SU-DHL-6 (cell line): ENCODE measurements at regions not wholly inside any gene's neighbourhood (a gene's known extent, or its start where the extent isn't known, plus 50 kb on each side); places are given as distances from the start of the nearest gene placed in this dataset.

Experiments
- CTCF ChIP-seq: fragments of 200-600 bp; sonication (generic); IDR thresholded peaks from one replicate; pipeline ENCODE4 v1.5.1; 2017; ENCODE audit warnings: antibody characterized with exemption, mild to moderate bottlenecking, low read length, moderate library complexity; ENCODE audit not compliant: insufficient read depth, poor library complexity, severe bottlenecking
- EZH2phosphoT487 ChIP-seq: fragments of 200-600 bp; sonication (generic), shearing (Covaris generic); conservative IDR thresholded peaks from 2 replicates; pipeline ENCODE4 v1.6.1; 2018; ENCODE audit warnings: mild to moderate bottlenecking, antibody characterized with exemption, low read length, moderate library complexity, mixed read lengths

- no peak for TF ChIP-seq CTCF
- no peak for TF ChIP-seq EZH2phosphoT487
Observed at GRCh38 chr1:43009274-43009673, 50.6 kb upstream of the SLC2A1 start.
